Activated CD8-positive, alpha-beta memory T cell treated with anti-CD3 and anti-CD28 coated beads for 24 hours (primary cell): ENCODE measurements at regions not wholly inside any gene's neighbourhood (a gene's known extent, or its start where the extent isn't known, plus 50 kb on each side); places are given as distances from the start of the nearest gene placed in this dataset.

Experiments used
- DNase-seq: peaks from one replicate; pipeline ENCODE4 v3.0.0-alpha.2; 2020

GRCh38 chr6:169936355-169936975, 185.0 kb downstream of the ERMARD start:
- DNase-seq, result peak; percentile 33

- DNase-seq, result peak; percentile 32
Observed at GRCh38 chr6:169935861-169936260, 184.4 kb downstream of the ERMARD start.

GRCh38 chr6:169935348-169935718, 183.9 kb downstream of the ERMARD start:
- peak; percentile 37 for DNase-seq

- DNase-seq, result peak; percentile 32
Observed at GRCh38 chr6:169934699-169935347, 183.4 kb downstream of the ERMARD start.

GRCh38 chr6:169933839-169934698, 182.6 kb downstream of the ERMARD start:
- DNase-seq, result peak; percentile 40

GRCh38 chr6:169933251-169933821, 181.9 kb downstream of the ERMARD start:
- DNase-seq, result no peak

- peak; percentile 38 for DNase-seq
Observed at GRCh38 chr6:169932491-169932890, 181.1 kb downstream of the ERMARD start.

- no peak for DNase-seq
Observed at GRCh38 chr6:169931261-169931660, 179.8 kb downstream of the ERMARD start.

GRCh38 chr6:169930799-169931198, 179.4 kb downstream of the ERMARD start:
- DNase-seq, result peak; percentile 54

- no peak for DNase-seq
Observed at GRCh38 chr6:169927711-169928110, 176.3 kb downstream of the ERMARD start.

- DNase-seq, result peak; percentile 3
Observed at GRCh38 chr6:169926617-169927417, 175.4 kb downstream of the ERMARD start.

- no peak for DNase-seq
Observed at GRCh38 chr6:169923468-169924464, 172.3 kb downstream of the ERMARD start.

GRCh38 chr6:169921853-169922824, 170.7 kb downstream of the ERMARD start:
- peak; percentile 61 for DNase-seq

GRCh38 chr6:169921217-169921616, 169.8 kb downstream of the ERMARD start:
- DNase-seq, result no peak

- no peak for DNase-seq
Observed at GRCh38 chr6:169920359-169921020, 169.1 kb downstream of the ERMARD start.

GRCh38 chr6:169918954-169919549, 167.6 kb downstream of the ERMARD start:
- DNase-seq, result no peak

- DNase-seq, result no peak
Observed at GRCh38 chr6:169918239-169918953, 167.0 kb downstream of the ERMARD start.

- no peak for DNase-seq
Observed at GRCh38 chr6:169917153-169917552, 165.7 kb downstream of the ERMARD start.
